Naive thymus-derived CD4-positive, alpha-beta T cell (primary cell): ENCODE measurements at regions not wholly inside any gene's neighbourhood (a gene's known extent, or its start where the extent isn't known, plus 50 kb on each side); places are given as distances from the start of the nearest gene placed in this dataset.
"Not testable (repeated sequence)": the region's sequence is repeated elsewhere in the genome, so short reads cannot be mapped to it uniquely, and the experiment has no call there.

Source experiments
- ATAC-seq: fragments of 150-1000 bp; cut with Tn5 transposase; 2 replicates; pipeline ENCODE4 v1.10.0; 2021; ENCODE audit warnings: mild to moderate bottlenecking, moderate library complexity
- CTCF ChIA-PET: fragments of 350-600 bp; sonication (Branson Sonifier 250); formaldehyde crosslinking; loops from one replicate; lab custom pipeline; 2021; ENCODE audit warnings: antibody characterized with exemption; lab: Charles Lee
- POLR2A ChIA-PET: fragments of 350-600 bp; sonication (Branson Sonifier 250); formaldehyde crosslinking; loops from one replicate; lab custom pipeline; 2021; ENCODE audit warnings: antibody characterized with exemption, inconsistent platforms; lab: Charles Lee
- DNase-seq, 9 donors: peaks; one replicate each; pipeline versions ENCODE4 v3.0.0 to v3.0.0-alpha.2; 2020 to 2022; ENCODE audit warnings: mixed read lengths in 1 of 9
- H3K27ac ChIP-seq: one replicate; pipeline ENCODE4 v1.7.0; 2013; ENCODE audit warnings: mild to moderate bottlenecking, low read depth, low read length, moderate library complexity
- H3K27me3 ChIP-seq, 2 donors: one replicate each; pipeline ENCODE4 v1.7.0; 2013; ENCODE audit warnings: low read length in 2 of 2, mild to moderate bottlenecking in 2 of 2, moderate library complexity in 2 of 2; ENCODE audit not compliant: control insufficient read depth in 2 of 2, insufficient read depth in 2 of 2
- H3K36me3 ChIP-seq, 3 experiments: 1 replicate in 2 of 3; 2 replicates in 1 of 3; pipeline ENCODE4 v1.7.0; 2013; ENCODE audit warnings: low read length in 3 of 3, mild to moderate bottlenecking in 3 of 3, moderate library complexity in 1 of 3; ENCODE audit not compliant: insufficient read depth in 3 of 3, control insufficient read depth in 2 of 3
- H3K4me1 ChIP-seq, 2 donors: one replicate each; pipeline ENCODE4 v1.7.0; 2013; ENCODE audit warnings: low read length in 2 of 2, mild to moderate bottlenecking in 2 of 2, moderate library complexity in 1 of 2; ENCODE audit not compliant: control insufficient read depth in 2 of 2, insufficient read depth in 2 of 2
- H3K4me3 ChIP-seq: 2 replicates; pipeline ENCODE4 v1.7.0; 2013; ENCODE audit warnings: mild to moderate bottlenecking, low read length
- H3K9me3 ChIP-seq, 3 experiments: 1 replicate in 2 of 3; 2 replicates in 1 of 3; pipeline ENCODE4 v1.7.0; 2013; ENCODE audit warnings: low read length in 3 of 3; ENCODE audit not compliant: control insufficient read depth in 2 of 3
- H3K27ac Mint-ChIP-seq, 9 donors: one replicate each; pipeline ENCODE4 v1.8.0; 2020 to 2022; ENCODE audit warnings: mixed read lengths in 9 of 9, mild to moderate bottlenecking in 8 of 9, moderate library complexity in 5 of 9, inconsistent platforms in 2 of 9
- H3K27me3 Mint-ChIP-seq, 5 donors: one replicate each; pipeline ENCODE4 v1.8.0; 2021 to 2022; ENCODE audit warnings: mixed read lengths in 5 of 5, mild to moderate bottlenecking in 1 of 5
- H3K36me3 Mint-ChIP-seq, 5 donors: one replicate each; pipeline ENCODE4 v1.8.0; 2020 to 2022; ENCODE audit warnings: mixed read lengths in 5 of 5, mild to moderate bottlenecking in 3 of 5, inconsistent platforms in 1 of 5
- H3K4me1 Mint-ChIP-seq, 7 donors: one replicate each; pipeline ENCODE4 v1.8.0; 2020 to 2022; ENCODE audit warnings: mixed read lengths in 7 of 7, mild to moderate bottlenecking in 3 of 7, inconsistent platforms in 1 of 7
- H3K4me3 Mint-ChIP-seq, 10 donors: one replicate each; pipeline ENCODE4 v1.8.0; 2020 to 2022; ENCODE audit warnings: mild to moderate bottlenecking in 10 of 10, mixed read lengths in 10 of 10, moderate library complexity in 6 of 10, inconsistent platforms in 2 of 10
- H3K9me3 Mint-ChIP-seq, 11 donors: one replicate each; pipeline ENCODE4 v1.8.0; 2020 to 2022; ENCODE audit warnings: mixed read lengths in 11 of 11, mild to moderate bottlenecking in 4 of 11, inconsistent platforms in 1 of 11, moderate library complexity in 1 of 11
- intact Hi-C, 2 donors: fragments of 100-400 bp; cut with micrococcal nuclease; formaldehyde crosslinking; loops; one replicate each; pipeline ENCODE4 v1.15.1; 2023

GRCh38 chr22:25334162-25334490 lies 114.7 kb downstream of the CRYBB2 start:
- Mint-ChIP-seq H3K36me3 (peaks cover 0 to 5% (median 0%) of the 10 kb centered on the region in 5 donors), H3K27me3 (peaks cover 0 to 14% (median 0%) of the 10 kb centered on the region in 5 donors), H3K9me3 (peaks cover 0 to 43% (median 14%) of the 10 kb centered on the region in 11 donors), H3K4me1 (peaks cover 0 to 2% (median 0%) of the 10 kb centered on the region in 7 donors), H3K27ac (no peak overlapping the region), H3K4me3 (no peak overlapping the region)
- intact Hi-C loops = loop anchor here in 1 of 2 donors (2.0 kb wide), 1 partner anchor 253 kb away; no protein-coding TSS in a partner anchor
- H3K27ac ChIP-seq = no peak overlapping the region
- ATAC-seq (peak; percentile 53), DNase-seq (peak in 3 of 9 donors; percentile 10 to 60 (median 12))
- CTCF ChIA-PET = interaction anchor here (0.9 kb wide), 1 partner anchor 131 kb away, joined by 3 read pairs; no protein-coding TSS in a partner anchor
- no peaks in the 10 kb centered on the region for H3K36me3 ChIP-seq
- H3K27me3 ChIP-seq = no peaks in the 10 kb centered on the region
- H3K4me1 ChIP-seq = no peaks in the 10 kb centered on the region
- no peak overlapping the region for H3K4me3 ChIP-seq
- peaks cover 0 to 6% (median 0%) of the 10 kb centered on the region in 3 experiments for H3K9me3 ChIP-seq
- POLR2A ChIA-PET = no interaction called here

GRCh38 chr22:25334631-25335030 lies 115.2 kb downstream of the CRYBB2 start:
- CTCF ChIA-PET, H3K36me3 ChIP-seq, DNase-seq, H3K4me3 ChIP-seq, H3K27ac ChIP-seq, H3K27me3 ChIP-seq, H3K4me3 Mint-ChIP-seq, H3K4me1 ChIP-seq, H3K27ac Mint-ChIP-seq, POLR2A ChIA-PET, H3K4me1 Mint-ChIP-seq, H3K9me3 ChIP-seq, H3K36me3 Mint-ChIP-seq, ATAC-seq: not testable (repeated sequence)
- peaks cover 0 to 48% (median 18%) of the 10 kb centered on the region in 11 donors for H3K9me3 Mint-ChIP-seq
- intact Hi-C loops = loop anchor here in 1 of 2 donors (2.0 kb wide), 1 partner anchor 254 kb away; no protein-coding TSS in a partner anchor
- peaks cover 0 to 14% (median 0%) of the 10 kb centered on the region in 5 donors for H3K27me3 Mint-ChIP-seq

- ATAC-seq, H3K27me3 ChIP-seq, H3K36me3 ChIP-seq, H3K27ac ChIP-seq, H3K4me3 ChIP-seq, H3K9me3 ChIP-seq, POLR2A ChIA-PET, H3K36me3 Mint-ChIP-seq, CTCF ChIA-PET, H3K4me1 Mint-ChIP-seq, DNase-seq, H3K27ac Mint-ChIP-seq, H3K4me3 Mint-ChIP-seq, H3K4me1 ChIP-seq: not testable (repeated sequence)
- peaks cover 0 to 53% (median 24%) of the 10 kb centered on the region in 11 donors for H3K9me3 Mint-ChIP-seq
- intact Hi-C loops = loop anchor here in 1 of 2 donors (2.0 kb wide), 1 partner anchor 254 kb away; no protein-coding TSS in a partner anchor
- peaks cover 0 to 14% (median 0%) of the 10 kb centered on the region in 5 donors for H3K27me3 Mint-ChIP-seq
Measured at GRCh38 chr22:25335276-25335675, 115.8 kb downstream of the CRYBB2 start.

GRCh38 chr22:25340536-25340935 lies 121.1 kb downstream of the CRYBB2 start:
- intact Hi-C loops, H3K4me1 Mint-ChIP-seq, POLR2A ChIA-PET, H3K4me1 ChIP-seq, CTCF ChIA-PET, H3K27me3 Mint-ChIP-seq, H3K36me3 ChIP-seq, H3K9me3 ChIP-seq, DNase-seq, ATAC-seq, H3K27ac ChIP-seq, H3K4me3 Mint-ChIP-seq, H3K4me3 ChIP-seq, H3K27ac Mint-ChIP-seq, H3K27me3 ChIP-seq: not testable (repeated sequence)
- H3K36me3 Mint-ChIP-seq = peaks cover 0 to 15% (median 3%) of the 10 kb centered on the region in 5 donors
- H3K9me3 Mint-ChIP-seq = peaks cover 0 to 77% (median 31%) of the 10 kb centered on the region in 11 donors

GRCh38 chr22:25344366-25344765 lies 124.9 kb downstream of the CRYBB2 start:
- intact Hi-C loops, POLR2A ChIA-PET, H3K9me3 ChIP-seq, H3K27me3 ChIP-seq, H3K36me3 ChIP-seq, H3K4me3 ChIP-seq, DNase-seq, H3K4me3 Mint-ChIP-seq, H3K27ac ChIP-seq, H3K27ac Mint-ChIP-seq, H3K27me3 Mint-ChIP-seq, CTCF ChIA-PET, H3K4me1 Mint-ChIP-seq, ATAC-seq, H3K4me1 ChIP-seq: not testable (repeated sequence)
- H3K9me3 Mint-ChIP-seq = peaks cover 0 to 44% (median 12%) of the 10 kb centered on the region in 11 donors
- H3K36me3 Mint-ChIP-seq = peaks cover 6 to 27% (median 16%) of the 10 kb centered on the region in 5 donors

- no peak overlapping the region for H3K27ac ChIP-seq
- no peak overlapping the region for H3K4me3 Mint-ChIP-seq
- no peak overlapping the region for H3K4me3 ChIP-seq
- ATAC-seq (no peak), DNase-seq (no peak)
- peaks cover 0 to 2% (median 0%) of the 10 kb centered on the region in 7 donors for H3K4me1 Mint-ChIP-seq
- peaks cover 0 to 20% (median 8%) of the 10 kb centered on the region in 11 donors for H3K9me3 Mint-ChIP-seq
- H3K27ac Mint-ChIP-seq = no peak overlapping the region
- no peaks in the 10 kb centered on the region for H3K27me3 Mint-ChIP-seq
- ChIA-PET CTCF (no interaction called here), POLR2A (no interaction called here)
- peaks cover 18 to 41% (median 31%) of the 10 kb centered on the region in 5 donors for H3K36me3 Mint-ChIP-seq
- no peaks in the 10 kb centered on the region for H3K9me3 ChIP-seq
- no peaks in the 10 kb centered on the region for H3K4me1 ChIP-seq
- peaks cover 0 to 27% (median 4%) of the 10 kb centered on the region in 3 experiments for H3K36me3 ChIP-seq
- no peaks in the 10 kb centered on the region for H3K27me3 ChIP-seq
- intact Hi-C loops = no loop called here
Measured at GRCh38 chr22:25346859-25347751, 127.7 kb downstream of the CRYBB2 start.
